ENCODE measurements at regions not wholly inside any gene's neighbourhood (a gene's known extent, or its start where the extent isn't known, plus 50 kb on each side); places are given as distances from the start of the nearest gene placed in this dataset.

DNA sequence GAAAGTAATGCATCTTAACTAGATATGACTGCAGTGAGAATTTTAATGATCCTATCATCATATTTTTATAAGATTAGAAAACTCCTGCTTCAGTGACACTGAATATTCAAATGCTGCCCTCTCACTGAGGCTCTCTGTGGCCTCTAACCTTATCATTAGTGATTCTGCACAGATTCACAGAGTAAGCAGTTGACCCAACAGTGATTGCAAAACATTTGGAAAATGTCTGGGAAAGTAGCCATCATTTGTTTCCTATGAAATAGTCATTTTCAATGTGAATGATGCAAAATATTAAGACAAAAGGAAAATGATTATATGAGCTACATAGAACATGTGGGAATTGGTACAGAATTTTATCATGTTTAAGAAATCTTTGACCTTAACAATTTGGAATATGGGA is 210.3 kb downstream of the TBX18 start:
- no peaks in the 10 kb centered on the region; the same call in 1 of the 2 replicates for H3K9me2 ChIP-seq (ENCODE audit: insufficient read depth)
- DNase-seq (ENCODE audit: low spot score), result no peak
- H3K27me3 Mint-ChIP-seq (ENCODE audit: insufficient read depth, low read depth, poor library complexity), result peaks cover 3% of the 10 kb centered on the region
- H3K27me3 ChIP-seq (ENCODE audit: insufficient read depth), result no peaks in the 10 kb centered on the region
- H4K20me1 ChIP-seq (replicated peaks; ENCODE audit: insufficient read depth), result no peaks in the 10 kb centered on the region
- H3K4me3 Mint-ChIP-seq, result no peak overlapping the region
- no peaks in the 10 kb centered on the region for H3K4me1 Mint-ChIP-seq
- no peak overlapping the region for H3K27ac Mint-ChIP-seq
- H3F3A ChIP-seq (replicated peaks; ENCODE audit: low read depth), result no peaks in the 10 kb centered on the region
- TF ChIP-seq ZNF331 (CRISPR knock-in tag; IDR thresholded peaks at IDR 0.05; ENCODE audit: low read depth) (no peak), CREB1 (CRISPR knock-in tag; IDR thresholded peaks at IDR 0.05; ENCODE audit: low read depth) (no peak), POLR2AphosphoS5 (IDR thresholded peaks at IDR 0.05; ENCODE audit: low read depth) (no peak), EZH2phosphoT487 (IDR thresholded peaks at IDR 0.05; ENCODE audit: unreplicated experiment) (no peak), STAT1 (IDR thresholded peaks at IDR 0.05; ENCODE audit: unreplicated experiment) (no peak), NANOG (IDR thresholded peaks at IDR 0.05; ENCODE audit: borderline replicate concordance) (no peak), ZNF114 (CRISPR knock-in tag; IDR thresholded peaks at IDR 0.05) (no peak)
- ATAC-seq, result no peak
- H3K9me3 Mint-ChIP-seq, result peaks cover 3% of the 10 kb centered on the region; the same call in 1 of the 3 replicates
- no peak overlapping the region for H3K4me3 ChIP-seq
- no peaks in the 10 kb centered on the region for H3K79me2 ChIP-seq (replicated peaks; ENCODE audit: insufficient read depth)
- no peak overlapping the region for H3K4me2 ChIP-seq
- H3K36me3 ChIP-seq (ENCODE audit: insufficient read depth), result no peaks in the 10 kb centered on the region
- no peaks in the 10 kb centered on the region for H3K4me1 ChIP-seq (ENCODE audit: insufficient read depth)
- no peak overlapping the region for H2AFZ ChIP-seq
- H3K27ac ChIP-seq (ENCODE audit: low read depth), result no peak overlapping the region
- H3K36me3 Mint-ChIP-seq (ENCODE audit: low read depth), result no peaks in the 10 kb centered on the region

DNA sequence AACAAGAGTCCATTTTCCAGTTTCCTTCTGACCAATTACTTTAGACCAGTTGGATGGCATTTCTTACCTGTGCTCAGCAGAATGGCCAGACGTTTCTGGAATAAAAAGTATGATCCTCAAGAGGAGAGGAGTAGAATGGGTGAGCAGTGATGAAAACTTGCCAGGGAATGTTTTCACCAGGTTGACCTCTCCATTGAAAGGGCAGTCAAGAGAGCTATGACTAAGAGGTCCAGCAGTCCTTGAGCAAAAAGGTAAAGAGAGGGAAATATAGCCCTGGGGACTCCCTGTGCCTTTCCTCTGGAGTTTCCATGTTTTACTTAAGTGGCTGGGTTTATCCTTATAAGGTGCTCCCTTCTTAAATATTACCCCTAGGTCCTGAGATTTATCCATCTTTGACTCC is 210.9 kb downstream of the TBX18 start:
- no peaks in the 10 kb centered on the region for H3F3A ChIP-seq (replicated peaks; ENCODE audit: low read depth)
- no peak overlapping the region for H3K4me3 ChIP-seq
- H3K9me2 ChIP-seq (ENCODE audit: insufficient read depth), result no peaks in the 10 kb centered on the region; the same call in 1 of the 2 replicates
- no peaks in the 10 kb centered on the region for H3K36me3 ChIP-seq (ENCODE audit: insufficient read depth)
- no peak for DNase-seq (ENCODE audit: low spot score)
- Mint-ChIP-seq H3K9me3 (peaks cover 3% of the 10 kb centered on the region; the same call in 1 of the 3 replicates), H3K27me3 (ENCODE audit: insufficient read depth, low read depth, poor library complexity) (peaks cover 3% of the 10 kb centered on the region), H3K4me1 (no peaks in the 10 kb centered on the region), H3K4me3 (no peak overlapping the region), H3K27ac (no peak overlapping the region), H3K36me3 (ENCODE audit: low read depth) (no peaks in the 10 kb centered on the region)
- H4K20me1 ChIP-seq (replicated peaks; ENCODE audit: insufficient read depth), result no peaks in the 10 kb centered on the region
- no peak overlapping the region for H3K4me2 ChIP-seq
- TF ChIP-seq ZNF114 (CRISPR knock-in tag; IDR thresholded peaks at IDR 0.05), result no peak
- TF ChIP-seq, protein P1, sequence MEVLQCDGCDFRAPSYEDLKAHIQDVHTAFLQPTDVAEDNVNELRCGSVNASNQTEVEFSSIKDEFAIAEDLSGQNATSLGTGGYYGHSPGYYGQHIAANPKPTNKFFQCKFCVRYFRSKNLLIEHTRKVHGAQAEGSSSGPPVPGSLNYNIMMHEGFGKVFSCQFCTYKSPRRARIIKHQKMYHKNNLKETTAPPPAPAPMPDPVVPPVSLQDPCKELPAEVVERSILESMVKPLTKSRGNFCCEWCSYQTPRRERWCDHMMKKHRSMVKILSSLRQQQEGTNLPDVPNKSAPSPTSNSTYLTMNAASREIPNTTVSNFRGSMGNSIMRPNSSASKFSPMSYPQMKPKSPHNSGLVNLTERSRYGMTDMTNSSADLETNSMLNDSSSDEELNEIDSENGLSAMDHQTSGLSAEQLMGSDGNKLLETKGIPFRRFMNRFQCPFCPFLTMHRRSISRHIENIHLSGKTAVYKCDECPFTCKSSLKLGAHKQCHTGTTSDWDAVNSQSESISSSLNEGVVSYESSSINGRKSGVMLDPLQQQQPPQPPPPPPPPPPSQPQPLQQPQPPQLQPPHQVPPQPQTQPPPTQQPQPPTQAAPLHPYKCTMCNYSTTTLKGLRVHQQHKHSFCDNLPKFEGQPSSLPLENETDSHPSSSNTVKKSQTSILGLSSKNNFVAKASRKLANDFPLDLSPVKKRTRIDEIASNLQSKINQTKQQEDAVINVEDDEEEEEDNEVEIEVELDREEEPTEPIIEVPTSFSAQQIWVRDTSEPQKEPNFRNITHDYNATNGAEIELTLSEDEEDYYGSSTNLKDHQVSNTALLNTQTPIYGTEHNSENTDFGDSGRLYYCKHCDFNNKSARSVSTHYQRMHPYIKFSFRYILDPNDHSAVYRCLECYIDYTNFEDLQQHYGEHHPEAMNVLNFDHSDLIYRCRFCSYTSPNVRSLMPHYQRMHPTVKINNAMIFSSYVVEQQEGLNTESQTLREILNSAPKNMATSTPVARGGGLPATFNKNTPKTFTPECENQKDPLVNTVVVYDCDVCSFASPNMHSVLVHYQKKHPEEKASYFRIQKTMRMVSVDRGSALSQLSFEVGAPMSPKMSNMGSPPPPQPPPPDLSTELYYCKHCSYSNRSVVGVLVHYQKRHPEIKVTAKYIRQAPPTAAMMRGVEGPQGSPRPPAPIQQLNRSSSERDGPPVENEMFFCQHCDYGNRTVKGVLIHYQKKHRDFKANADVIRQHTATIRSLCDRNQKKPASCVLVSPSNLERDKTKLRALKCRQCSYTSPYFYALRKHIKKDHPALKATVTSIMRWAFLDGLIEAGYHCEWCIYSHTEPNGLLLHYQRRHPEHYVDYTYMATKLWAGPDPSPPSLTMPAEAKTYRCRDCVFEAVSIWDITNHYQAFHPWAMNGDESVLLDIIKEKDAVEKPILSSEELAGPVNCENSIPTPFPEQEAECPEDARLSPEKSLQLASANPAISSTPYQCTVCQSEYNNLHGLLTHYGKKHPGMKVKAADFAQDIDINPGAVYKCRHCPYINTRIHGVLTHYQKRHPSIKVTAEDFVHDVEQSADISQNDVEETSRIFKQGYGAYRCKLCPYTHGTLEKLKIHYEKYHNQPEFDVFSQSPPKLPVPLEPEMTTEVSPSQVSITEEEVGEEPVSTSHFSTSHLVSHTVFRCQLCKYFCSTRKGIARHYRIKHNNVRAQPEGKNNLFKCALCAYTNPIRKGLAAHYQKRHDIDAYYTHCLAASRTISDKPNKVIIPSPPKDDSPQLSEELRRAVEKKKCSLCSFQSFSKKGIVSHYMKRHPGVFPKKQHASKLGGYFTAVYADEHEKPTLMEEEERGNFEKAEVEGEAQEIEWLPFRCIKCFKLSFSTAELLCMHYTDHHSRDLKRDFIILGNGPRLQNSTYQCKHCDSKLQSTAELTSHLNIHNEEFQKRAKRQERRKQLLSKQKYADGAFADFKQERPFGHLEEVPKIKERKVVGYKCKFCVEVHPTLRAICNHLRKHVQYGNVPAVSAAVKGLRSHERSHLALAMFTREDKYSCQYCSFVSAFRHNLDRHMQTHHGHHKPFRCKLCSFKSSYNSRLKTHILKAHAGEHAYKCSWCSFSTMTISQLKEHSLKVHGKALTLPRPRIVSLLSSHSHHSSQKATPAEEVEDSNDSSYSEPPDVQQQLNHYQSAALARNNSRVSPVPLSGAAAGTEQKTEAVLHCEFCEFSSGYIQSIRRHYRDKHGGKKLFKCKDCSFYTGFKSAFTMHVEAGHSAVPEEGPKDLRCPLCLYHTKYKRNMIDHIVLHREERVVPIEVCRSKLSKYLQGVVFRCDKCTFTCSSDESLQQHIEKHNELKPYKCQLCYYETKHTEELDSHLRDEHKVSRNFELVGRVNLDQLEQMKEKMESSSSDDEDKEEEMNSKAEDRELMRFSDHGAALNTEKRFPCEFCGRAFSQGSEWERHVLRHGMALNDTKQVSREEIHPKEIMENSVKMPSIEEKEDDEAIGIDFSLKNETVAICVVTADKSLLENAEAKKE (CRISPR knock-in tag; IDR thresholded peaks at IDR 0.05), result no peak
- TF ChIP-seq, protein P2, sequence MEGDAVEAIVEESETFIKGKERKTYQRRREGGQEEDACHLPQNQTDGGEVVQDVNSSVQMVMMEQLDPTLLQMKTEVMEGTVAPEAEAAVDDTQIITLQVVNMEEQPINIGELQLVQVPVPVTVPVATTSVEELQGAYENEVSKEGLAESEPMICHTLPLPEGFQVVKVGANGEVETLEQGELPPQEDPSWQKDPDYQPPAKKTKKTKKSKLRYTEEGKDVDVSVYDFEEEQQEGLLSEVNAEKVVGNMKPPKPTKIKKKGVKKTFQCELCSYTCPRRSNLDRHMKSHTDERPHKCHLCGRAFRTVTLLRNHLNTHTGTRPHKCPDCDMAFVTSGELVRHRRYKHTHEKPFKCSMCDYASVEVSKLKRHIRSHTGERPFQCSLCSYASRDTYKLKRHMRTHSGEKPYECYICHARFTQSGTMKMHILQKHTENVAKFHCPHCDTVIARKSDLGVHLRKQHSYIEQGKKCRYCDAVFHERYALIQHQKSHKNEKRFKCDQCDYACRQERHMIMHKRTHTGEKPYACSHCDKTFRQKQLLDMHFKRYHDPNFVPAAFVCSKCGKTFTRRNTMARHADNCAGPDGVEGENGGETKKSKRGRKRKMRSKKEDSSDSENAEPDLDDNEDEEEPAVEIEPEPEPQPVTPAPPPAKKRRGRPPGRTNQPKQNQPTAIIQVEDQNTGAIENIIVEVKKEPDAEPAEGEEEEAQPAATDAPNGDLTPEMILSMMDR (conservative IDR thresholded peaks at IDR 0.05; ENCODE audit: low read depth in 2 of 2), result no peak
- H3K27ac ChIP-seq (ENCODE audit: low read depth), result no peak overlapping the region
- H3K79me2 ChIP-seq (replicated peaks; ENCODE audit: insufficient read depth), result no peaks in the 10 kb centered on the region
- H3K27me3 ChIP-seq (ENCODE audit: insufficient read depth), result no peaks in the 10 kb centered on the region
- no peak overlapping the region for H2AFZ ChIP-seq
- ATAC-seq, result no peak
- H3K4me1 ChIP-seq (ENCODE audit: insufficient read depth), result no peaks in the 10 kb centered on the region
